K562 (cell line): ENCODE measurements at regions not wholly inside any gene's neighbourhood (a gene's known extent, or its start where the extent isn't known, plus 50 kb on each side); places are given as distances from the start of the nearest gene placed in this dataset.

Source experiments
- BRF1 ChIP-seq: IDR thresholded peaks from 3 replicates; pipeline ENCODE4 v1.6.1; 2011; ENCODE audit warnings: borderline replicate concordance, mild to moderate bottlenecking; ENCODE audit not compliant: insufficient read length; ENCODE audit errors: extremely low read depth
- DACH1 ChIP-seq: fragments of 450-650 bp; IDR thresholded peaks from 2 replicates; pipeline ENCODE4 v1.6.1; 2018; ENCODE audit not compliant: partially characterized antibody
- E2F8 ChIP-seq: fragments of 450-650 bp; IDR thresholded peaks from 2 replicates; pipeline ENCODE4 v1.7.1; 2018; ENCODE audit warnings: mild to moderate bottlenecking, low read depth; ENCODE audit not compliant: partially characterized antibody
- ERF ChIP-seq: fragments of 450-650 bp; formaldehyde crosslinking; IDR thresholded peaks from 2 replicates; pipeline ENCODE4 v1.4.0; 2020; ENCODE audit warnings: mild to moderate bottlenecking, mixed read lengths
- GTF2F1 ChIP-seq: IDR thresholded peaks from 2 replicates; pipeline ENCODE4 v1.6.1; 2011; ENCODE audit warnings: low read depth, low read length, improper control_type of control experiment
- HMGXB4 ChIP-seq: sonication (generic); formaldehyde crosslinking; IDR thresholded peaks from 2 replicates; pipeline ENCODE4 v1.8.1; 2023; ENCODE audit warnings: mild to moderate bottlenecking, missing genetic modification reagents
- NFE2 ChIP-seq: IDR thresholded peaks from 2 replicates; pipeline ENCODE4 v1.6.1; 2014; ENCODE audit warnings: antibody characterized with exemption, low read depth
- NR4A1 ChIP-seq, 2 experiments: fragments of 250-450 bp in 1 of 2; fragments of 450-650 bp in 1 of 2; sonication (Bioruptor Pico) in 1 of 2; IDR thresholded peaks; 2 replicates each; pipeline versions ENCODE4 v1.4.0 to v1.6.1; 2016 to 2020; ENCODE audit warnings: mild to moderate bottlenecking in 2 of 2, missing compliant biosample characterization in 1 of 2, missing genetic modification characterization in 1 of 2, moderate library complexity in 1 of 2
- RBM39 ChIP-seq: fragments of 200-400 bp; formaldehyde crosslinking; optimal IDR thresholded peaks from 2 replicates; pipeline ENCODE3; 2018; ENCODE audit warnings: low read depth, low read length
- SRSF9 ChIP-seq: fragments of 200-400 bp; formaldehyde crosslinking; IDR thresholded peaks from 2 replicates; pipeline ENCODE4 v1.6.1; 2017; ENCODE audit warnings: low read depth, low read length, borderline replicate concordance
- STAG1 ChIP-seq: sonication (generic); formaldehyde crosslinking; IDR thresholded peaks from 2 replicates; pipeline ENCODE4 v1.5.0; 2020; ENCODE audit warnings: missing genetic modification reagents, borderline replicate concordance
- TAL1 ChIP-seq: fragments of 450-650 bp; IDR thresholded peaks from 2 replicates; pipeline ENCODE4 v1.6.1; 2016; ENCODE audit warnings: mild to moderate bottlenecking
- ZBTB9 ChIP-seq: fragments of 450-650 bp; formaldehyde crosslinking; IDR thresholded peaks from 2 replicates; pipeline ENCODE4 v1.4.0; 2020; ENCODE audit warnings: mild to moderate bottlenecking, moderate library complexity
- ZC3H8 ChIP-seq: fragments of 450-650 bp; IDR thresholded peaks from 2 replicates; pipeline ENCODE4 v1.6.1; 2017
- ZNF140 ChIP-seq: fragments of 250-450 bp; sonication (Bioruptor Pico); IDR thresholded peaks from 2 replicates; pipeline ENCODE4 v1.8.0; 2021; ENCODE audit warnings: moderate library complexity, mild to moderate bottlenecking, inconsistent platforms
- ZNF174 ChIP-seq: fragments of 250-450 bp; sonication (Bioruptor Pico); IDR thresholded peaks from 2 replicates; pipeline ENCODE4 v1.4.0; 2020; ENCODE audit warnings: mild to moderate bottlenecking
- ZNF23 ChIP-seq: fragments of 250-450 bp; sonication (Bioruptor Pico); IDR thresholded peaks from 2 replicates; pipeline ENCODE4 v1.4.0; 2020; ENCODE audit warnings: mild to moderate bottlenecking
- ZNF280A ChIP-seq: fragments of 450-650 bp; IDR thresholded peaks from 2 replicates; pipeline ENCODE4 v1.6.1; 2018; ENCODE audit warnings: mild to moderate bottlenecking, low read depth; ENCODE audit not compliant: partially characterized antibody
- TF ChIP-seq, protein P1 (sequence below): fragments of 150-350 bp; IDR thresholded peaks from 2 replicates; pipeline ENCODE4 v1.6.1; 2014; ENCODE audit warnings: low read depth, mild to moderate bottlenecking, low read length, borderline replicate concordance

- TF ChIP-seq ZNF280A: no peak
- no peak for TF ChIP-seq BRF1
- TF ChIP-seq ZNF174 (CRISPR knock-in tag): no peak
- TF ChIP-seq, protein P1, sequence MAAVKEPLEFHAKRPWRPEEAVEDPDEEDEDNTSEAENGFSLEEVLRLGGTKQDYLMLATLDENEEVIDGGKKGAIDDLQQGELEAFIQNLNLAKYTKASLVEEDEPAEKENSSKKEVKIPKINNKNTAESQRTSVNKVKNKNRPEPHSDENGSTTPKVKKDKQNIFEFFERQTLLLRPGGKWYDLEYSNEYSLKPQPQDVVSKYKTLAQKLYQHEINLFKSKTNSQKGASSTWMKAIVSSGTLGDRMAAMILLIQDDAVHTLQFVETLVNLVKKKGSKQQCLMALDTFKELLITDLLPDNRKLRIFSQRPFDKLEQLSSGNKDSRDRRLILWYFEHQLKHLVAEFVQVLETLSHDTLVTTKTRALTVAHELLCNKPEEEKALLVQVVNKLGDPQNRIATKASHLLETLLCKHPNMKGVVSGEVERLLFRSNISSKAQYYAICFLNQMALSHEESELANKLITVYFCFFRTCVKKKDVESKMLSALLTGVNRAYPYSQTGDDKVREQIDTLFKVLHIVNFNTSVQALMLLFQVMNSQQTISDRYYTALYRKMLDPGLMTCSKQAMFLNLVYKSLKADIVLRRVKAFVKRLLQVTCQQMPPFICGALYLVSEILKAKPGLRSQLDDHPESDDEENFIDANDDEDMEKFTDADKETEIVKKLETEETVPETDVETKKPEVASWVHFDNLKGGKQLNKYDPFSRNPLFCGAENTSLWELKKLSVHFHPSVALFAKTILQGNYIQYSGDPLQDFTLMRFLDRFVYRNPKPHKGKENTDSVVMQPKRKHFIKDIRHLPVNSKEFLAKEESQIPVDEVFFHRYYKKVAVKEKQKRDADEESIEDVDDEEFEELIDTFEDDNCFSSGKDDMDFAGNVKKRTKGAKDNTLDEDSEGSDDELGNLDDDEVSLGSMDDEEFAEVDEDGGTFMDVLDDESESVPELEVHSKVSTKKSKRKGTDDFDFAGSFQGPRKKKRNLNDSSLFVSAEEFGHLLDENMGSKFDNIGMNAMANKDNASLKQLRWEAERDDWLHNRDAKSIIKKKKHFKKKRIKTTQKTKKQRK: no peak
- TF ChIP-seq SRSF9: no peak
- no peak for TF ChIP-seq E2F8
- TF ChIP-seq RBM39: no peak
- TF ChIP-seq ZNF140: no peak
- TF ChIP-seq NFE2: no peak
- TF ChIP-seq ZBTB9: no peak
- no peak for TF ChIP-seq ZC3H8
- peak; percentile 64 for TF ChIP-seq TAL1
- TF ChIP-seq DACH1: no peak
- no peak for TF ChIP-seq ERF (CRISPR knock-in tag)
- no peak for TF ChIP-seq ZNF23 (CRISPR knock-in tag)
- no peak for TF ChIP-seq NR4A1 (CRISPR knock-in tag; IDR thresholded peaks at IDR 0.05)
- TF ChIP-seq NR4A1 (tag; IDR thresholded peaks at IDR 0.05): no peak
- TF ChIP-seq GTF2F1: no peak
- no peak for TF ChIP-seq STAG1 (CRISPR knock-in tag)
- no peak for TF ChIP-seq HMGXB4 (CRISPR knock-in tag)
Observed at GRCh38 chr6:14477559-14477958, 360.0 kb downstream of the CD83 start (continued).
